Nephron progenitor cell (in vitro differentiated cells): ENCODE measurements at regions not wholly inside any gene's neighbourhood (a gene's known extent, or its start where the extent isn't known, plus 50 kb on each side); places are given as distances from the start of the nearest gene placed in this dataset.

Experiments
- DNase-seq: peaks from one replicate; pipeline ENCODE4 v3.0.0; 2021
- H3K27ac Mint-ChIP-seq: 2 replicates; pipeline ENCODE4 v1.8.0; 2021; ENCODE audit warnings: mild to moderate bottlenecking, moderate library complexity, mixed read lengths
- H3K27me3 Mint-ChIP-seq: 2 replicates; pipeline ENCODE4 v1.8.0; 2021; ENCODE audit warnings: mild to moderate bottlenecking, low read depth, mixed read lengths; ENCODE audit not compliant: poor library complexity
- H3K36me3 Mint-ChIP-seq: 2 replicates; pipeline ENCODE4 v1.8.0; 2021; ENCODE audit warnings: low read depth, mixed read lengths
- H3K4me1 Mint-ChIP-seq: 2 replicates; pipeline ENCODE4 v1.8.0; 2021; ENCODE audit warnings: mixed read lengths
- H3K4me3 Mint-ChIP-seq: 2 replicates; pipeline ENCODE4 v1.8.0; 2021; ENCODE audit warnings: mild to moderate bottlenecking, moderate library complexity, mixed read lengths
- H3K9me3 Mint-ChIP-seq: 2 replicates; pipeline ENCODE4 v1.8.0; 2021; ENCODE audit warnings: mild to moderate bottlenecking, moderate library complexity, mixed read lengths
- CTCF ChIP-seq: fragments of 200-600 bp; sonication (generic); IDR thresholded peaks from 2 replicates; pipeline ENCODE4 v1.5.0; 2021; ENCODE audit warnings: antibody characterized with exemption

GRCh38 chr4:33283818-33284217 lies 2563.6 kb downstream of the PCDH7 start:
- Mint-ChIP-seq H3K4me1 (no peaks in the 10 kb centered on the region), H3K36me3 (no peaks in the 10 kb centered on the region), H3K4me3 (no peak overlapping the region), H3K9me3 (no peaks in the 10 kb centered on the region), H3K27ac (no peak overlapping the region), H3K27me3 (no peaks in the 10 kb centered on the region)
- DNase-seq = no peak
- TF ChIP-seq CTCF = no peak

GRCh38 chr4:33296876-33297455 lies 2576.8 kb downstream of the PCDH7 start:
- no peak for DNase-seq
- H3K36me3 Mint-ChIP-seq = no peaks in the 10 kb centered on the region
- no peaks in the 10 kb centered on the region for H3K27me3 Mint-ChIP-seq
- no peak for TF ChIP-seq CTCF
- H3K4me1 Mint-ChIP-seq = no peaks in the 10 kb centered on the region
- H3K4me3 Mint-ChIP-seq = no peak overlapping the region
- H3K27ac Mint-ChIP-seq = no peak overlapping the region
- no peaks in the 10 kb centered on the region for H3K9me3 Mint-ChIP-seq

- Mint-ChIP-seq H3K9me3 (no peaks in the 10 kb centered on the region), H3K36me3 (no peaks in the 10 kb centered on the region), H3K27me3 (peaks cover 4% of the 10 kb centered on the region), H3K27ac (no peak overlapping the region), H3K4me3 (no peak overlapping the region), H3K4me1 (no peaks in the 10 kb centered on the region)
- DNase-seq = no peak
- TF ChIP-seq CTCF = no peak
Observed at GRCh38 chr4:33302321-33302720, 2582.2 kb downstream of the PCDH7 start.

GRCh38 chr4:33306131-33306530 lies 2586.0 kb downstream of the PCDH7 start:
- no peak for TF ChIP-seq CTCF
- DNase-seq = no peak
- Mint-ChIP-seq H3K27me3 (peaks cover 4% of the 10 kb centered on the region), H3K4me1 (no peaks in the 10 kb centered on the region), H3K36me3 (no peaks in the 10 kb centered on the region), H3K4me3 (no peak overlapping the region), H3K27ac (no peak overlapping the region), H3K9me3 (no peaks in the 10 kb centered on the region)

GRCh38 chr4:33316033-33316432 lies 2595.9 kb downstream of the PCDH7 start:
- Mint-ChIP-seq H3K36me3 (no peaks in the 10 kb centered on the region), H3K27me3 (peaks cover 4% of the 10 kb centered on the region), H3K4me3 (no peak overlapping the region), H3K27ac (no peak overlapping the region), H3K4me1 (no peaks in the 10 kb centered on the region), H3K9me3 (peaks cover 14% of the 10 kb centered on the region)
- no peak for TF ChIP-seq CTCF
- no peak for DNase-seq

- Mint-ChIP-seq H3K4me1 (no peaks in the 10 kb centered on the region), H3K36me3 (no peaks in the 10 kb centered on the region), H3K27me3 (peaks cover 4% of the 10 kb centered on the region)
Observed at GRCh38 chr4:33316578-33316977, 2596.4 kb downstream of the PCDH7 start.

More at GRCh38 chr4:33316578-33316977, 2596.4 kb downstream of the PCDH7 start:
- TF ChIP-seq CTCF = no peak
- H3K27ac Mint-ChIP-seq = no peak overlapping the region
- H3K9me3 Mint-ChIP-seq = peaks cover 14% of the 10 kb centered on the region
- no peak for DNase-seq
- H3K4me3 Mint-ChIP-seq = no peak overlapping the region
